A549 (cell line): ENCODE measurements at regions not wholly inside any gene's neighbourhood (a gene's known extent, or its start where the extent isn't known, plus 50 kb on each side); places are given as distances from the start of the nearest gene placed in this dataset.

Experiments
- ATAC-seq, 2 experiments: fragments of 200-7000 bp in 1 of 2; fragments of >200 bp in 1 of 2; cut with Nextera tagmentation in 1 of 2; cut with Tn5 transposase in 1 of 2; 3 replicates each; pipeline versions ENCODE4 v1.8.0 to v1.9.1; 2018 to 2020; ENCODE audit warnings: mild to moderate bottlenecking in 1 of 2, moderate library complexity in 1 of 2
- CTCF ChIA-PET: fragments of 300-600 bp; sonication (Branson Sonifier 250); formaldehyde crosslinking; extraction: SDS; loops from one replicate; lab custom pipeline; 2021; ENCODE audit warnings: antibody characterized with exemption, inconsistent platforms; lab: Yijun Ruan, JAX
- POLR2A ChIA-PET: fragments of 350-600 bp; formaldehyde crosslinking; extraction: SDS; loops from one replicate; lab custom pipeline; 2021; ENCODE audit warnings: antibody characterized with exemption, inconsistent platforms; lab: Yijun Ruan, JAX
- DNase-seq, 2 experiments: peaks; one replicate each; pipeline versions ENCODE4 v3.0.0 to v3.0.0-alpha.2; 2011 to 2016; ENCODE audit warnings: low read depth in 1 of 2, low spot score in 1 of 2
- FAIRE-seq: peaks from 2 replicates; lab custom pipeline; 2011; peaks lifted over from hg19 to GRCh38; lab: Jason Lieb, UNC
- H3K27ac ChIP-seq, 2 experiments: fragments of >200 bp; sonication (Bioruptor Twin); formaldehyde crosslinking; 3 replicates each; pipeline ENCODE4 v1.5.1; 2016 to 2017
- H3K4me1 ChIP-seq: fragments of >200 bp; sonication (Bioruptor Twin); formaldehyde crosslinking; 3 replicates; pipeline ENCODE4 v1.6.1; 2016
- H3K4me2 ChIP-seq: fragments of >200 bp; sonication (Bioruptor Twin); formaldehyde crosslinking; 3 replicates; pipeline ENCODE4 v1.6.1; 2016
- H3K4me3 ChIP-seq: fragments of >200 bp; sonication (Bioruptor Twin); formaldehyde crosslinking; 3 replicates; pipeline ENCODE4 v1.5.1; 2016
- H3K9me3 ChIP-seq: fragments of >200 bp; sonication (Bioruptor Twin); formaldehyde crosslinking; 3 replicates; pipeline ENCODE4 v1.6.1; 2016
- CBX2 ChIP-seq: fragments of 200-600 bp; sonication (generic); IDR thresholded peaks from 2 replicates; pipeline ENCODE4 v1.6.1; 2016; ENCODE audit warnings: low read depth, mild to moderate bottlenecking, borderline replicate concordance
- CBX8 ChIP-seq: fragments of 200-600 bp; sonication (generic); IDR thresholded peaks from 2 replicates; pipeline ENCODE4 v1.6.1; 2016
- CEBPB ChIP-seq, 2 experiments: fragments of >200 bp in 1 of 2; sonication (Bioruptor Twin) in 1 of 2; formaldehyde crosslinking in 1 of 2; IDR thresholded peaks; 2 replicates each; pipeline ENCODE4 v1.6.1; 2012 to 2016
- CHD2 ChIP-seq: fragments of 150-350 bp; IDR thresholded peaks from 2 replicates; pipeline ENCODE4 v1.6.1; 2014; ENCODE audit warnings: low read length; ENCODE audit not compliant: partially characterized antibody
- CHD4 ChIP-seq: fragments of 200-600 bp; sonication (generic); IDR thresholded peaks from 2 replicates; pipeline ENCODE4 v1.6.1; 2016; ENCODE audit warnings: antibody characterized with exemption, mild to moderate bottlenecking, borderline replicate concordance
- EP300 ChIP-seq, 2 experiments: fragments of >200 bp; sonication (Bioruptor Twin); formaldehyde crosslinking; IDR thresholded peaks; 2 replicates in 1 of 2; 3 replicates in 1 of 2; pipeline ENCODE4 v1.6.1; 2016 to 2017
- FOSL2 ChIP-seq, 2 experiments: fragments of 450-650 bp in 1 of 2; fragments of >200 bp in 1 of 2; sonication (Bioruptor Twin) in 1 of 2; formaldehyde crosslinking; IDR thresholded peaks; 2 replicates each; pipeline versions ENCODE4 v1.5.0 to v1.6.1; 2016 to 2020; ENCODE audit warnings: mild to moderate bottlenecking in 1 of 2, moderate library complexity in 1 of 2
- HDAC2 ChIP-seq: fragments of 200-600 bp; sonication (generic); IDR thresholded peaks from 2 replicates; pipeline ENCODE4 v1.6.1; 2016
- HOXA7 ChIP-seq: fragments of 250-450 bp; sonication (Bioruptor Pico); IDR thresholded peaks from 2 replicates; pipeline ENCODE4 v1.5.0; 2020; ENCODE audit warnings: mild to moderate bottlenecking, moderate library complexity
- HOXB5 ChIP-seq: fragments of 250-450 bp; sonication (Bioruptor Pico); IDR thresholded peaks from 2 replicates; pipeline ENCODE4 v1.5.0; 2020; ENCODE audit warnings: mild to moderate bottlenecking, moderate library complexity
- JUN ChIP-seq, 2 experiments: fragments of >200 bp; sonication (Bioruptor Twin); formaldehyde crosslinking; IDR thresholded peaks; 2 replicates in 1 of 2; 3 replicates in 1 of 2; pipeline ENCODE4 v1.6.1; 2016 to 2017
- MAZ ChIP-seq: fragments of 150-350 bp; IDR thresholded peaks from 2 replicates; pipeline ENCODE4 v1.6.1; 2014; ENCODE audit warnings: antibody characterized with exemption, low read depth, low read length, borderline replicate concordance
- MYC ChIP-seq: IDR thresholded peaks from 2 replicates; pipeline ENCODE4 v1.6.1; 2012; ENCODE audit warnings: mild to moderate bottlenecking, inconsistent platforms, low read length, improper control_type of control experiment, borderline replicate concordance
- NFE2L2 ChIP-seq: fragments of 150-350 bp; conservative IDR thresholded peaks from 2 replicates; pipeline ENCODE4 v1.6.1; 2014; ENCODE audit warnings: low read length
- POLR2A ChIP-seq: IDR thresholded peaks from 2 replicates; pipeline ENCODE4 v1.6.1; 2012; ENCODE audit warnings: mild to moderate bottlenecking, low read length
- RAD21 ChIP-seq, 2 experiments: fragments of >200 bp in 1 of 2; sonication (Bioruptor Twin) in 1 of 2; formaldehyde crosslinking in 1 of 2; IDR thresholded peaks in 1 of 2; conservative IDR thresholded peaks in 1 of 2; 2 replicates in 1 of 2; 3 replicates in 1 of 2; pipeline ENCODE4 v1.6.1; 2012 to 2018; ENCODE audit warnings: inconsistent platforms in 1 of 2
- RFX5 ChIP-seq: fragments of 450-650 bp; IDR thresholded peaks from 2 replicates; pipeline ENCODE4 v1.7.1; 2014; ENCODE audit warnings: antibody characterized with exemption, mild to moderate bottlenecking, moderate library complexity
- RNF2 ChIP-seq: fragments of 200-600 bp; sonication (generic); IDR thresholded peaks from 2 replicates; pipeline ENCODE4 v1.6.1; 2016; ENCODE audit warnings: low read depth, mild to moderate bottlenecking, antibody characterized with exemption, moderate library complexity, borderline replicate concordance
- TP53 ChIP-seq: fragments of 250-450 bp; sonication (Bioruptor Pico); IDR thresholded peaks from 2 replicates; pipeline ENCODE4 v1.5.0; 2021; ENCODE audit warnings: mild to moderate bottlenecking, moderate library complexity
- ZFP36 ChIP-seq: fragments of 450-650 bp; IDR thresholded peaks from 2 replicates; pipeline ENCODE4 v1.6.1; 2014; ENCODE audit warnings: borderline replicate concordance; ENCODE audit not compliant: partially characterized antibody
- ZSCAN20 ChIP-seq: fragments of 250-450 bp; sonication (Bioruptor Pico); IDR thresholded peaks from 2 replicates; pipeline ENCODE4 v1.8.0; 2022; ENCODE audit warnings: mild to moderate bottlenecking, moderate library complexity
- WGBS: methylation state at CpG from one replicate; pipeline ENCODE4 v1.1.6; 2017; ENCODE audit errors: missing lambda C conversion rate; 5-methylcytosine and 5-hydroxymethylcytosine counted together
- TF ChIP-seq, protein P1 (sequence below): fragments of 150-350 bp; IDR thresholded peaks from 2 replicates; pipeline ENCODE4 v1.6.1; 2014; ENCODE audit warnings: low read depth, mild to moderate bottlenecking, low read length
- TF ChIP-seq, protein P2 (sequence below): fragments of >200 bp; sonication (Bioruptor Twin); formaldehyde crosslinking; IDR thresholded peaks from 3 replicates; pipeline ENCODE4 v1.6.1; 2016
- TF ChIP-seq, protein P3 (sequence below): fragments of 250-450 bp; sonication (Bioruptor Pico); IDR thresholded peaks from 2 replicates; pipeline ENCODE4 v1.5.0; 2020; ENCODE audit warnings: low read depth, mild to moderate bottlenecking, moderate library complexity
- TF ChIP-seq, protein P4 (sequence below): fragments of 450-650 bp; IDR thresholded peaks from 2 replicates; pipeline ENCODE4 v1.6.1; 2014; ENCODE audit warnings: antibody characterized with exemption
- TF ChIP-seq, protein P5 (sequence below): IDR thresholded peaks from 2 replicates; pipeline ENCODE4 v1.6.1; 2012; ENCODE audit warnings: low read depth, borderline replicate concordance

DNA sequence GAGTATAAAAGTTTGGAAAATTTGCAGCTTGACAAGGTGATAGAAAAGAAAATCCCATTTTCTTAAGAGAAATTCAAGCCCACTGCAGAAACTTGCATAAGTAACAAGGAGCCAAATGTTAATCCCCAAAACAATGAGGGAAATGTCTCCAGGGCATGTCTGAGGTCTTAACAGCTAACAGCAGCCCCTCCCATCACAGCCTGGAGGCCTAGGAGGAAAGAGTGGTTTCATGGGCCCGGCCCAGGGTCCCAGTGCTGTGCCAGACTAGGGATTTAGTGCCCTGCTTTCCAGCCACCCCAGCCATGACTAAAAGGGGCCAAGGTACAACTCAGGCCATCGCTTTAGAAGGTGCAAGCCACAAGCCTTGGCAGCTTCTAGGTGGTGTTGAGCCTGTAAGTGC lies 123.7 kb upstream of the TRPC6 start:
- POLR2A ChIA-PET: no interaction called here
- no peaks in the 10 kb centered on the region for H3K9me3 ChIP-seq
- no peak for ATAC-seq
- FAIRE-seq: no peak
- H3K4me3 ChIP-seq: no peak overlapping the region
- H3K27ac ChIP-seq: no peak overlapping the region
- H3K4me2 ChIP-seq: no peak overlapping the region
- peaks cover 29% of the 10 kb centered on the region for H3K4me1 ChIP-seq
- WGBS: 94% methylated on average over 2 of the region's 2 CpGs
- DNase-seq: no peak
- no peak for TF ChIP-seq CHD2
- TF ChIP-seq ZFP36: no peak
- TF ChIP-seq, protein P1, sequence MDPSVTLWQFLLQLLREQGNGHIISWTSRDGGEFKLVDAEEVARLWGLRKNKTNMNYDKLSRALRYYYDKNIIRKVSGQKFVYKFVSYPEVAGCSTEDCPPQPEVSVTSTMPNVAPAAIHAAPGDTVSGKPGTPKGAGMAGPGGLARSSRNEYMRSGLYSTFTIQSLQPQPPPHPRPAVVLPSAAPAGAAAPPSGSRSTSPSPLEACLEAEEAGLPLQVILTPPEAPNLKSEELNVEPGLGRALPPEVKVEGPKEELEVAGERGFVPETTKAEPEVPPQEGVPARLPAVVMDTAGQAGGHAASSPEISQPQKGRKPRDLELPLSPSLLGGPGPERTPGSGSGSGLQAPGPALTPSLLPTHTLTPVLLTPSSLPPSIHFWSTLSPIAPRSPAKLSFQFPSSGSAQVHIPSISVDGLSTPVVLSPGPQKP: no peak
- no peak for TF ChIP-seq TP53
- no peak for TF ChIP-seq MYC
- TF ChIP-seq CBX8: no peak
- TF ChIP-seq JUN (IDR thresholded peaks at IDR 0.05): no peak
- TF ChIP-seq, protein P2, sequence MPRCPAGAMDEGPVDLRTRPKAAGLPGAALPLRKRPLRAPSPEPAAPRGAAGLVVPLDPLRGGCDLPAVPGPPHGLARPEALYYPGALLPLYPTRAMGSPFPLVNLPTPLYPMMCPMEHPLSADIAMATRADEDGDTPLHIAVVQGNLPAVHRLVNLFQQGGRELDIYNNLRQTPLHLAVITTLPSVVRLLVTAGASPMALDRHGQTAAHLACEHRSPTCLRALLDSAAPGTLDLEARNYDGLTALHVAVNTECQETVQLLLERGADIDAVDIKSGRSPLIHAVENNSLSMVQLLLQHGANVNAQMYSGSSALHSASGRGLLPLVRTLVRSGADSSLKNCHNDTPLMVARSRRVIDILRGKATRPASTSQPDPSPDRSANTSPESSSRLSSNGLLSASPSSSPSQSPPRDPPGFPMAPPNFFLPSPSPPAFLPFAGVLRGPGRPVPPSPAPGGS: no peak
- no peak for TF ChIP-seq FOSL2 (IDR thresholded peaks at IDR 0.05)
- no peak for TF ChIP-seq FOSL2 (CRISPR knock-in tag; IDR thresholded peaks at IDR 0.05)
- TF ChIP-seq, protein P3, sequence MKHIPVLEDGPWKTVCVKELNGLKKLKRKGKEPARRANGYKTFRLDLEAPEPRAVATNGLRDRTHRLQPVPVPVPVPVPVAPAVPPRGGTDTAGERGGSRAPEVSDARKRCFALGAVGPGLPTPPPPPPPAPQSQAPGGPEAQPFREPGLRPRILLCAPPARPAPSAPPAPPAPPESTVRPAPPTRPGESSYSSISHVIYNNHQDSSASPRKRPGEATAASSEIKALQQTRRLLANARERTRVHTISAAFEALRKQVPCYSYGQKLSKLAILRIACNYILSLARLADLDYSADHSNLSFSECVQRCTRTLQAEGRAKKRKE: no peak
- no peak for TF ChIP-seq HDAC2
- TF ChIP-seq MAZ: no peak
- CTCF ChIA-PET: no interaction called here

DNA sequence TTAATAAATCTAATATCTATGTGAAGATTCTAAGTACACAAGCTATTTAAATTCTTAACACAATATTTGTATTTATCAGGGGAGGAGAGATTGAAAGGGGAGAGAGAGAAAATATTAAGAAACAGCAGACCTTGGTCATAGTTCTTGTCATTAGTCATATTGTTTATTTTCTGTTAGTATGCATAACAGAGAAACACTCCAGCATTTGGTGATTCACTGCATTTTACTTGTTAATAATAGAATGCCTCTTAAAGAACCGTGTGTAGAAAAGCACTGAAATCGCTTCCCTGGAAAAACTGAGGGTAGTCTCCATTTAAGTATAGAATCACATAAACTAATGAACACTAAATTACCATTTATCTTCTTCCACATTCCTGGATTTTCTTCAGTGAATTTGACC lies 122.7 kb upstream of the TRPC6 start:
- TF ChIP-seq FOSL2 (IDR thresholded peaks at IDR 0.05): no peak
- peak; percentile 79 for TF ChIP-seq FOSL2 (CRISPR knock-in tag; IDR thresholded peaks at IDR 0.05)
- TF ChIP-seq MAZ: no peak
- TF ChIP-seq CEBPB (IDR thresholded peaks at IDR 0.05): 0 out of 4 replicates have a peak, but pooled peaks of 1 of the 2 experiments have one; percentile 26
- TF ChIP-seq, all 56 proteins: peak for 2
- Histone ChIP-seq H3K4me1 (peaks cover 29% of the 10 kb centered on the region), H3K27ac (peak overlapping the region; percentile 32 to 49; a peak in 2 of 6 replicates), H3K4me3 (no peak overlapping the region), H3K9me3 (no peaks in the 10 kb centered on the region), H3K4me2 (peak overlapping the region; percentile 60)
- WGBS: 6% methylated on average over 2 of the region's 2 CpGs
- POLR2A ChIA-PET: no interaction called here
- DNase-seq: peak; percentile 25 to 60
- FAIRE-seq: no peak
- peak; percentile 76 to 80; a peak in 5 of 6 replicates for ATAC-seq
- CTCF ChIA-PET: no interaction called here

DNA sequence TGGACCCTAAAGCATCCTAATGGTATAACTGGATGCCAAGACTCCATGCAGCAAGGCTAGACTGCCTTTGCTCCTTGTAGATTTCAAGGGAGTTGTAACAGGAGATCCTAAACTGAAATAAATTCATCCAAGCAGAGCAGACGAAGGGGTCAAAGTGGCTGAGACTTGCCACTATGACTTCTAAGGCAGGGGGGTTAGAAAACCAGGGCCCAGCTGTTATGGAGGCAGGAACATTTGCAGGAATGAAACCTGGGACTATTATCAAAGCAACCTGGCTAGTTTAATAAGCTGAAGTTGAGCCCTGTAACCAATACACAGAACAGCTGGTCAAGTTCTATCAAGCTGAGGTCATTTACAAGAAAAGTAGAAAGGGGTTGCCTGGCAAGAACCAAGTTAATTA lies 122.2 kb upstream of the TRPC6 start:
- H3K27ac ChIP-seq: peak overlapping the region; percentile 32 to 52; a peak in 3 of 6 replicates
- DNase-seq (no peak), ATAC-seq (no peak), FAIRE-seq (no peak)
- peaks cover 29% of the 10 kb centered on the region for H3K4me1 ChIP-seq
- no peaks in the 10 kb centered on the region for H3K9me3 ChIP-seq
- 82% methylated on average over 1 of the region's 1 CpG for WGBS
- H3K4me2 ChIP-seq: peak overlapping the region; percentile 60
- H3K4me3 ChIP-seq: no peak overlapping the region
- TF ChIP-seq RAD21 (conservative IDR thresholded peaks at IDR 0.05 in 1 of 2, IDR thresholded peaks at IDR 0.05 in 1 of 2) (no peak), POLR2A (no peak), CBX2 (no peak), NFE2L2 (no peak), ZSCAN20 (CRISPR knock-in tag) (no peak), RFX5 (no peak), RNF2 (no peak), HOXA7 (CRISPR knock-in tag) (no peak), EP300 (IDR thresholded peaks at IDR 0.05) (no peak), HOXB5 (CRISPR knock-in tag) (no peak), CHD4 (no peak)
- TF ChIP-seq, protein P4, sequence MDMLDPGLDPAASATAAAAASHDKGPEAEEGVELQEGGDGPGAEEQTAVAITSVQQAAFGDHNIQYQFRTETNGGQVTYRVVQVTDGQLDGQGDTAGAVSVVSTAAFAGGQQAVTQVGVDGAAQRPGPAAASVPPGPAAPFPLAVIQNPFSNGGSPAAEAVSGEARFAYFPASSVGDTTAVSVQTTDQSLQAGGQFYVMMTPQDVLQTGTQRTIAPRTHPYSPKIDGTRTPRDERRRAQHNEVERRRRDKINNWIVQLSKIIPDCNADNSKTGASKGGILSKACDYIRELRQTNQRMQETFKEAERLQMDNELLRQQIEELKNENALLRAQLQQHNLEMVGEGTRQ: no peak
- TF ChIP-seq, protein P5, sequence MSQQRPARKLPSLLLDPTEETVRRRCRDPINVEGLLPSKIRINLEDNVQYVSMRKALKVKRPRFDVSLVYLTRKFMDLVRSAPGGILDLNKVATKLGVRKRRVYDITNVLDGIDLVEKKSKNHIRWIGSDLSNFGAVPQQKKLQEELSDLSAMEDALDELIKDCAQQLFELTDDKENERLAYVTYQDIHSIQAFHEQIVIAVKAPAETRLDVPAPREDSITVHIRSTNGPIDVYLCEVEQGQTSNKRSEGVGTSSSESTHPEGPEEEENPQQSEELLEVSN: no peak
- CTCF ChIA-PET: no interaction called here
- POLR2A ChIA-PET: no interaction called here
